ENCODE measurements at regions not wholly inside any gene's neighbourhood (a gene's known extent, or its start where the extent isn't known, plus 50 kb on each side); places are given as distances from the start of the nearest gene placed in this dataset.

- H3K4me3 ChIP-seq (ENCODE audit: low read depth, low read length), result no peak overlapping the region
- DNase-seq (ENCODE audit: low read depth), result no peak
- TF ChIP-seq, protein P1, sequence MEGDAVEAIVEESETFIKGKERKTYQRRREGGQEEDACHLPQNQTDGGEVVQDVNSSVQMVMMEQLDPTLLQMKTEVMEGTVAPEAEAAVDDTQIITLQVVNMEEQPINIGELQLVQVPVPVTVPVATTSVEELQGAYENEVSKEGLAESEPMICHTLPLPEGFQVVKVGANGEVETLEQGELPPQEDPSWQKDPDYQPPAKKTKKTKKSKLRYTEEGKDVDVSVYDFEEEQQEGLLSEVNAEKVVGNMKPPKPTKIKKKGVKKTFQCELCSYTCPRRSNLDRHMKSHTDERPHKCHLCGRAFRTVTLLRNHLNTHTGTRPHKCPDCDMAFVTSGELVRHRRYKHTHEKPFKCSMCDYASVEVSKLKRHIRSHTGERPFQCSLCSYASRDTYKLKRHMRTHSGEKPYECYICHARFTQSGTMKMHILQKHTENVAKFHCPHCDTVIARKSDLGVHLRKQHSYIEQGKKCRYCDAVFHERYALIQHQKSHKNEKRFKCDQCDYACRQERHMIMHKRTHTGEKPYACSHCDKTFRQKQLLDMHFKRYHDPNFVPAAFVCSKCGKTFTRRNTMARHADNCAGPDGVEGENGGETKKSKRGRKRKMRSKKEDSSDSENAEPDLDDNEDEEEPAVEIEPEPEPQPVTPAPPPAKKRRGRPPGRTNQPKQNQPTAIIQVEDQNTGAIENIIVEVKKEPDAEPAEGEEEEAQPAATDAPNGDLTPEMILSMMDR (IDR thresholded peaks at IDR 0.05; ENCODE audit: insufficient read depth, low read length), result no peak
Observed at GRCh38 chr9:117624106-117624505, 80.1 kb upstream of the TLR4 start.

DNA sequence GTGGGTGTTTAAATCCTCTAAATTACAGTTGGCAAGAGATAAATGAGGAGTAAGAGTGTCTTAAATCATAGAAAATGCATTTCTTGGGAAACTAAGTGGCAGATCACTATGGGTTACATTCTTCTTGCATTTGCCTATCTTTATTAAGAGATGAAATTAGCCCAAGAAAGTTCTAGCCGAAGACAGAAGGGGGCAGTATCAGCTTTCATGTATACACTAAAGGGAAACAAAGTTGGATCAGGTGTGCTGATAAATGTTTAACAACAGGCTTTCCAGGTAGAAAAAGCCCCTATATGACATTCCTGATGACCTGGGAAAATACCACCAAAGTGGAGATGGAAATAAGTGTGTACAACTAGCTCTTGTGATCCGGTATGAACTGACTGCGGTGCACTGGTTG lies 81.9 kb upstream of the TLR4 start:
- TF ChIP-seq, protein P1 (IDR thresholded peaks at IDR 0.05; ENCODE audit: insufficient read depth, low read length), result peak; percentile 15
- no peak for DNase-seq (ENCODE audit: low read depth)
- no peak overlapping the region for H3K4me3 ChIP-seq (ENCODE audit: low read depth, low read length)

GRCh38 chr9:117616431-117616831 lies 87.8 kb upstream of the TLR4 start:
- DNase-seq (ENCODE audit: low read depth), result no peak
- no peak overlapping the region for H3K4me3 ChIP-seq (ENCODE audit: low read depth, low read length)
- TF ChIP-seq, protein P1 (IDR thresholded peaks at IDR 0.05; ENCODE audit: insufficient read depth, low read length), result no peak

- H3K4me3 ChIP-seq (ENCODE audit: low read depth, low read length), result no peak overlapping the region
- TF ChIP-seq, protein P1 (IDR thresholded peaks at IDR 0.05; ENCODE audit: insufficient read depth, low read length), result no peak
- no peak for DNase-seq (ENCODE audit: low read depth)
Observed at GRCh38 chr9:117612317-117612716, 91.9 kb upstream of the TLR4 start.

GRCh38 chr9:117597977-117598376 lies 106.2 kb upstream of the TLR4 start:
- TF ChIP-seq, protein P1 (IDR thresholded peaks at IDR 0.05; ENCODE audit: insufficient read depth, low read length), result no peak
- no peak overlapping the region for H3K4me3 ChIP-seq (ENCODE audit: low read depth, low read length)
- DNase-seq (ENCODE audit: low read depth), result no peak

DNA sequence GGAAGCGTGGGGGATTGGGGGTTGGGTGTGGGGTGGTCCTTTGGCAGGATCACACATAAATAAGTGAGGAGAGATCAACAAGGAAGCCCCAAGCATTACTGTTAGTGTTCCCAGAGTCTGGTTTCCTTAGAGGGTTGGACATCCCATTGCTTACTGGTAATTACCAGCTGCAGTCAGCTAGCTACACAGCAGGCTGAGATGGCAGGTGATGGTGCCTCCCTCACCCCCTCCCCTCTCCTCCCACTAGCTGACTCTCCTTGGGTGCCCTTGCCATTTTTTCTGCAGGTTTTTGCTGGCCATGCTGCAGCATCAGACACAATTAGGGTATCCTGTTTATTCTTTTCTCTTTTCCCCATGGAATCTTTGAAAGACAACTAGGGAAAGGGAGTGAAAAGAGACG lies 107.5 kb upstream of the TLR4 start:
- no peak overlapping the region for H3K4me3 ChIP-seq (ENCODE audit: low read depth, low read length)
- no peak for DNase-seq (ENCODE audit: low read depth)
- TF ChIP-seq, protein P1 (IDR thresholded peaks at IDR 0.05; ENCODE audit: insufficient read depth, low read length), result no peak

DNA sequence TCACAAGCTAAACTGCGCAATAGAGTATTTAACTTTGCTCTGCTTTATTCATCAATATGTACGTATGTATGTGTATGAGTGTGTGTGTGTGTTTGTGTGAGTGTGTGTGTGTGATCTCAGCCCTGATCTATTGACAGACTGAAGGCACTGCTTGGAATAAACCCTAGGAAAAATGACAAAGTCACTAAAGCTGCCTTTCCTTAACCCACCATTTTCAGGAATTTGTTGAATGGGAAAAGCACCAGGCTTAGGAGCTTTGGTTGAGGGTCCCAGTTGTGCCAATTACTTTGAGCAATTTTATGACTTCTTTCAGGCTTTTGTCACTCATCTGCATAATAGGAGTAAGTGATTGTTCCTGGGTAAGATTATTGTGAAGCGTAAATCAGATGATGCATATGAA lies 108.6 kb upstream of the TLR4 start:
- TF ChIP-seq, protein P1 (IDR thresholded peaks at IDR 0.05; ENCODE audit: insufficient read depth, low read length), result no peak
- no peak for DNase-seq (ENCODE audit: low read depth)
- no peak overlapping the region for H3K4me3 ChIP-seq (ENCODE audit: low read depth, low read length)
